WTC11 (cell line): ENCODE measurements at regions not wholly inside any gene's neighbourhood (a gene's known extent, or its start where the extent isn't known, plus 50 kb on each side); places are given as distances from the start of the nearest gene placed in this dataset.

Experiments
- ATAC-seq: fragments of 200-7000 bp; cut with Tn5 transposase; 2 replicates; pipeline ENCODE4 v1.10.0; 2021; ENCODE audit warnings: mild to moderate bottlenecking, moderate library complexity
- CTCF ChIA-PET: fragments of 300-600 bp; sonication (Branson Sonifier 250); formaldehyde crosslinking; loops from one replicate; lab custom pipeline; 2021; ENCODE audit warnings: antibody characterized with exemption; lab: Charles Lee
- POLR2A ChIA-PET: fragments of 350-600 bp; sonication (Branson Sonifier 250); formaldehyde crosslinking; loops from one replicate; lab custom pipeline; 2021; ENCODE audit warnings: antibody characterized with exemption; lab: Charles Lee
- DNase-seq: peaks from one replicate; pipeline ENCODE4 v3.0.0; 2021; ENCODE audit warnings: low spot score
- H3K27ac Mint-ChIP-seq: 2 replicates; pipeline ENCODE4 v1.8.0; 2021; ENCODE audit warnings: mixed read lengths
- H3K27me3 Mint-ChIP-seq: 2 replicates; pipeline ENCODE4 v1.8.0; 2021; ENCODE audit warnings: low read depth, mild to moderate bottlenecking, moderate library complexity, mixed read lengths
- H3K36me3 Mint-ChIP-seq: 2 replicates; pipeline ENCODE4 v1.8.0; 2021; ENCODE audit warnings: mixed read lengths
- H3K4me1 Mint-ChIP-seq: 2 replicates; pipeline ENCODE4 v1.8.0; 2022; ENCODE audit warnings: mixed read lengths
- H3K4me3 Mint-ChIP-seq: 2 replicates; pipeline ENCODE4 v1.8.0; 2021; ENCODE audit warnings: mild to moderate bottlenecking, moderate library complexity, mixed read lengths
- H3K9me3 Mint-ChIP-seq: 2 replicates; pipeline ENCODE4 v1.8.0; 2021; ENCODE audit warnings: mixed read lengths
- CREM ChIP-seq: sonication (generic); formaldehyde crosslinking; IDR thresholded peaks from 2 replicates; pipeline ENCODE4 v1.8.1; 2022; ENCODE audit warnings: mild to moderate bottlenecking, missing genetic modification reagents, moderate library complexity
- ETV6 ChIP-seq: sonication (generic); formaldehyde crosslinking; IDR thresholded peaks from 2 replicates; pipeline ENCODE4 v1.8.1; 2022; ENCODE audit warnings: mild to moderate bottlenecking, missing genetic modification reagents
- FOXK1 ChIP-seq: sonication (generic); formaldehyde crosslinking; IDR thresholded peaks from 2 replicates; pipeline ENCODE4 v1.8.0; 2022; ENCODE audit warnings: mild to moderate bottlenecking, moderate library complexity, missing genetic modification reagents
- GRHL2 ChIP-seq: fragments of 250-450 bp; sonication (Bioruptor Pico); IDR thresholded peaks from 2 replicates; pipeline ENCODE4 v1.8.0; 2022; ENCODE audit warnings: mild to moderate bottlenecking, moderate library complexity; ENCODE audit not compliant: insufficient replicate concordance, severe bottlenecking
- IRF2 ChIP-seq: sonication (generic); formaldehyde crosslinking; IDR thresholded peaks from 2 replicates; pipeline ENCODE4 v1.8.0; 2022; ENCODE audit warnings: low read depth, missing genetic modification reagents, borderline replicate concordance
- OVOL2 ChIP-seq: fragments of 250-450 bp; sonication (Bioruptor Pico); IDR thresholded peaks from 2 replicates; pipeline ENCODE4 v1.9.0; 2021; ENCODE audit warnings: mild to moderate bottlenecking, borderline replicate concordance
- SMAD3 ChIP-seq: sonication (generic); formaldehyde crosslinking; IDR thresholded peaks from 2 replicates; pipeline ENCODE4 v1.8.0; 2022; ENCODE audit warnings: missing genetic modification reagents, mild to moderate bottlenecking, borderline replicate concordance
- SP1 ChIP-seq: sonication (generic); formaldehyde crosslinking; conservative IDR thresholded peaks from 2 replicates; pipeline ENCODE4 v1.8.1; 2022; ENCODE audit warnings: missing genetic modification reagents
- TEAD1 ChIP-seq: sonication (generic); formaldehyde crosslinking; IDR thresholded peaks from 2 replicates; pipeline ENCODE4 v1.8.0; 2022; ENCODE audit warnings: mild to moderate bottlenecking, missing genetic modification reagents
- ZNF121 ChIP-seq: sonication (generic); formaldehyde crosslinking; IDR thresholded peaks from 2 replicates; pipeline ENCODE4 v1.8.0; 2023; ENCODE audit warnings: missing genetic modification reagents
- ZNF317 ChIP-seq: sonication (generic); formaldehyde crosslinking; IDR thresholded peaks from 2 replicates; pipeline ENCODE4 v1.8.1; 2023; ENCODE audit warnings: low read depth, mild to moderate bottlenecking, moderate library complexity, missing genetic modification reagents, borderline replicate concordance
- ZNF396 ChIP-seq: fragments of 250-450 bp; sonication (Bioruptor Pico); IDR thresholded peaks from 2 replicates; pipeline ENCODE4 v1.8.0; 2021; ENCODE audit warnings: mild to moderate bottlenecking, moderate library complexity, borderline replicate concordance
- ZNF416 ChIP-seq: fragments of 250-450 bp; sonication (Bioruptor Pico); IDR thresholded peaks from 2 replicates; pipeline ENCODE4 v1.9.0; 2021; ENCODE audit warnings: mild to moderate bottlenecking, inconsistent platforms
- TF ChIP-seq, protein P1 (sequence below): sonication (generic); formaldehyde crosslinking; IDR thresholded peaks from 2 replicates; pipeline ENCODE4 v1.8.1; 2023; ENCODE audit warnings: mild to moderate bottlenecking, missing genetic modification reagents, moderate library complexity
- TF ChIP-seq, protein P2 (sequence below): sonication (generic); formaldehyde crosslinking; IDR thresholded peaks from 2 replicates; pipeline ENCODE4 v1.8.1; 2023; ENCODE audit warnings: mild to moderate bottlenecking, missing genetic modification reagents
- TF ChIP-seq, protein P3 (sequence below): fragments of 250-450 bp; sonication (Bioruptor Pico); IDR thresholded peaks from 2 replicates; pipeline ENCODE4 v2.1.2; 2022; ENCODE audit warnings: mild to moderate bottlenecking, moderate library complexity
- TF ChIP-seq, protein P4 (sequence below): sonication (generic); formaldehyde crosslinking; conservative IDR thresholded peaks from 2 replicates; pipeline ENCODE4 v1.8.1; 2023; ENCODE audit warnings: mild to moderate bottlenecking, low read depth, missing genetic modification reagents, moderate library complexity
- TF ChIP-seq, protein P5 (sequence below): fragments of 250-450 bp; sonication (Bioruptor Pico); IDR thresholded peaks from 2 replicates; pipeline ENCODE4 v1.9.0; 2021; ENCODE audit warnings: mild to moderate bottlenecking
- TF ChIP-seq, protein P6 (sequence below): sonication (generic); formaldehyde crosslinking; IDR thresholded peaks from 2 replicates; pipeline ENCODE4 v1.8.0; 2022; ENCODE audit warnings: missing genetic modification reagents
- TF ChIP-seq, protein P7 (sequence below): sonication (generic); formaldehyde crosslinking; IDR thresholded peaks from 2 replicates; pipeline ENCODE4 v1.8.0; 2022; ENCODE audit warnings: mild to moderate bottlenecking, missing genetic modification reagents
- TF ChIP-seq, protein P8 (sequence below): sonication (generic); formaldehyde crosslinking; IDR thresholded peaks from 2 replicates; pipeline ENCODE4 v1.8.0; 2023; ENCODE audit warnings: mild to moderate bottlenecking, missing genetic modification reagents

DNA sequence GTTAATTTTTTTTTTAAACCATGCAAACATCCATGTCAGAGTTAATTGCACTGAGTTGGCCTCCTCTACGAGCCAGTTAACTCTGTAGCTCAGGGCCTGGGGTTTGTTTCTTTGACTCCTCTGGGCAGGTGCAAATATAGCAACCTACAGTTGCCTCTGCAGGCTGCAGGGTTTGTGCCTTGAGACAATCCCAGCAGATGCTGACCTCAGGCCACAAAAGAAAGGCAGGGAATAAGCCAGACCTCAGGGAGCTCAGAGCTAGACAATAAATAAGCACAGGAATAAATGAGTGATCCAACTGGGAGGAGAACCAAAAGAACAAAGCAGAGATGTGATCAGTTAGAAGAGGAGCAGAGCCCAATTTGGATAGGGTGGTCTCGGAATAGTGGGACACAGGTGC is 390.8 kb downstream of the SHANK2 start (continued):
- TF ChIP-seq ETV6 (no peak), GRHL2 (no peak), ZNF121 (CRISPR knock-in tag) (no peak), SMAD3 (CRISPR knock-in tag) (no peak), OVOL2 (CRISPR knock-in tag) (no peak)
- TF ChIP-seq, protein P1, sequence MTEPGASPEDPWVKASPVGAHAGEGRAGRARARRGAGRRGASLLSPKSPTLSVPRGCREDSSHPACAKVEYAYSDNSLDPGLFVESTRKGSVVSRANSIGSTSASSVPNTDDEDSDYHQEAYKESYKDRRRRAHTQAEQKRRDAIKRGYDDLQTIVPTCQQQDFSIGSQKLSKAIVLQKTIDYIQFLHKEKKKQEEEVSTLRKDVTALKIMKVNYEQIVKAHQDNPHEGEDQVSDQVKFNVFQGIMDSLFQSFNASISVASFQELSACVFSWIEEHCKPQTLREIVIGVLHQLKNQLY: no peak
- TF ChIP-seq, protein P2, sequence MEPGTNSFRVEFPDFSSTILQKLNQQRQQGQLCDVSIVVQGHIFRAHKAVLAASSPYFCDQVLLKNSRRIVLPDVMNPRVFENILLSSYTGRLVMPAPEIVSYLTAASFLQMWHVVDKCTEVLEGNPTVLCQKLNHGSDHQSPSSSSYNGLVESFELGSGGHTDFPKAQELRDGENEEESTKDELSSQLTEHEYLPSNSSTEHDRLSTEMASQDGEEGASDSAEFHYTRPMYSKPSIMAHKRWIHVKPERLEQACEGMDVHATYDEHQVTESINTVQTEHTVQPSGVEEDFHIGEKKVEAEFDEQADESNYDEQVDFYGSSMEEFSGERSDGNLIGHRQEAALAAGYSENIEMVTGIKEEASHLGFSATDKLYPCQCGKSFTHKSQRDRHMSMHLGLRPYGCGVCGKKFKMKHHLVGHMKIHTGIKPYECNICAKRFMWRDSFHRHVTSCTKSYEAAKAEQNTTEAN: no peak
- TF ChIP-seq, protein P3, sequence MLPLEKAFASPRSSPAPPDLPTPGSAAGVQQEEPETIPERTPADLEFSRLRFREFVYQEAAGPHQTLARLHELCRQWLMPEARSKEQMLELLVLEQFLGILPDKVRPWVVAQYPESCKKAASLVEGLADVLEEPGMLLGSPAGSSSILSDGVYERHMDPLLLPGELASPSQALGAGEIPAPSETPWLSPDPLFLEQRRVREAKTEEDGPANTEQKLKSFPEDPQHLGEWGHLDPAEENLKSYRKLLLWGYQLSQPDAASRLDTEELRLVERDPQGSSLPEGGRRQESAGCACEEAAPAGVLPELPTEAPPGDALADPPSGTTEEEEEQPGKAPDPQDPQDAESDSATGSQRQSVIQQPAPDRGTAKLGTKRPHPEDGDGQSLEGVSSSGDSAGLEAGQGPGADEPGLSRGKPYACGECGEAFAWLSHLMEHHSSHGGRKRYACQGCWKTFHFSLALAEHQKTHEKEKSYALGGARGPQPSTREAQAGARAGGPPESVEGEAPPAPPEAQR: no peak
- TF ChIP-seq, protein P4, sequence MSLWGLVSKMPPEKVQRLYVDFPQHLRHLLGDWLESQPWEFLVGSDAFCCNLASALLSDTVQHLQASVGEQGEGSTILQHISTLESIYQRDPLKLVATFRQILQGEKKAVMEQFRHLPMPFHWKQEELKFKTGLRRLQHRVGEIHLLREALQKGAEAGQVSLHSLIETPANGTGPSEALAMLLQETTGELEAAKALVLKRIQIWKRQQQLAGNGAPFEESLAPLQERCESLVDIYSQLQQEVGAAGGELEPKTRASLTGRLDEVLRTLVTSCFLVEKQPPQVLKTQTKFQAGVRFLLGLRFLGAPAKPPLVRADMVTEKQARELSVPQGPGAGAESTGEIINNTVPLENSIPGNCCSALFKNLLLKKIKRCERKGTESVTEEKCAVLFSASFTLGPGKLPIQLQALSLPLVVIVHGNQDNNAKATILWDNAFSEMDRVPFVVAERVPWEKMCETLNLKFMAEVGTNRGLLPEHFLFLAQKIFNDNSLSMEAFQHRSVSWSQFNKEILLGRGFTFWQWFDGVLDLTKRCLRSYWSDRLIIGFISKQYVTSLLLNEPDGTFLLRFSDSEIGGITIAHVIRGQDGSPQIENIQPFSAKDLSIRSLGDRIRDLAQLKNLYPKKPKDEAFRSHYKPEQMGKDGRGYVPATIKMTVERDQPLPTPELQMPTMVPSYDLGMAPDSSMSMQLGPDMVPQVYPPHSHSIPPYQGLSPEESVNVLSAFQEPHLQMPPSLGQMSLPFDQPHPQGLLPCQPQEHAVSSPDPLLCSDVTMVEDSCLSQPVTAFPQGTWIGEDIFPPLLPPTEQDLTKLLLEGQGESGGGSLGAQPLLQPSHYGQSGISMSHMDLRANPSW: no peak

DNA sequence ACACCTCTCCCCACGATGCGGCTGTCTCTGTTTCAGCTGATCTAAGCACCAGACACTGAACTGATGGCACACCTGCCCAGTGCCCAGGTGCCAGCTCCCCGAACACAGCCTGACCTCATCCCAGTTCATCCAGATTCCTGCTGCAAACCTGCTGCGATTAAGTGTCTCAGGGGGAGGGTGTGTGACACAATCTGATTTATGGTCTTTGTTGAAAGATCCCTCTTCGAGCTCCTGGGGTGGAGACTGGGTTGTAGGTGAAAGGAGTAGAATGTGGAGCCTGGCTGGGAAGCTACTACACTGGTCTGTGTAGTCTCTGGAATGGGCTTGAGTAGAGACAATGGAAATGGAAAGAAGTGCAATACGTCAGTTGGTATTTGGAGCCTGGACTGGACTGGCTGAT is 390.3 kb downstream of the SHANK2 start:
- Mint-ChIP-seq H3K36me3 (no peaks in the 10 kb centered on the region), H3K4me3 (no peak overlapping the region), H3K27me3 (no peaks in the 10 kb centered on the region), H3K9me3 (no peaks in the 10 kb centered on the region), H3K4me1 (peaks cover 8% of the 10 kb centered on the region), H3K27ac (no peak overlapping the region)
- CTCF ChIA-PET: interaction anchor here (1.3 to 1.7 kb wide), 2 partner anchors 11 to 47 kb away, joined by 3 to 8 read pairs; no protein-coding TSS in a partner anchor
- ATAC-seq (no peak), DNase-seq (no peak)
- POLR2A ChIA-PET: no interaction called here
- no peak for TF ChIP-seq TEAD1
- TF ChIP-seq FOXK1 (CRISPR knock-in tag): no peak
- TF ChIP-seq ZNF396 (CRISPR knock-in tag): no peak
- no peak for TF ChIP-seq ZNF416 (CRISPR knock-in tag)
- TF ChIP-seq, protein P5, sequence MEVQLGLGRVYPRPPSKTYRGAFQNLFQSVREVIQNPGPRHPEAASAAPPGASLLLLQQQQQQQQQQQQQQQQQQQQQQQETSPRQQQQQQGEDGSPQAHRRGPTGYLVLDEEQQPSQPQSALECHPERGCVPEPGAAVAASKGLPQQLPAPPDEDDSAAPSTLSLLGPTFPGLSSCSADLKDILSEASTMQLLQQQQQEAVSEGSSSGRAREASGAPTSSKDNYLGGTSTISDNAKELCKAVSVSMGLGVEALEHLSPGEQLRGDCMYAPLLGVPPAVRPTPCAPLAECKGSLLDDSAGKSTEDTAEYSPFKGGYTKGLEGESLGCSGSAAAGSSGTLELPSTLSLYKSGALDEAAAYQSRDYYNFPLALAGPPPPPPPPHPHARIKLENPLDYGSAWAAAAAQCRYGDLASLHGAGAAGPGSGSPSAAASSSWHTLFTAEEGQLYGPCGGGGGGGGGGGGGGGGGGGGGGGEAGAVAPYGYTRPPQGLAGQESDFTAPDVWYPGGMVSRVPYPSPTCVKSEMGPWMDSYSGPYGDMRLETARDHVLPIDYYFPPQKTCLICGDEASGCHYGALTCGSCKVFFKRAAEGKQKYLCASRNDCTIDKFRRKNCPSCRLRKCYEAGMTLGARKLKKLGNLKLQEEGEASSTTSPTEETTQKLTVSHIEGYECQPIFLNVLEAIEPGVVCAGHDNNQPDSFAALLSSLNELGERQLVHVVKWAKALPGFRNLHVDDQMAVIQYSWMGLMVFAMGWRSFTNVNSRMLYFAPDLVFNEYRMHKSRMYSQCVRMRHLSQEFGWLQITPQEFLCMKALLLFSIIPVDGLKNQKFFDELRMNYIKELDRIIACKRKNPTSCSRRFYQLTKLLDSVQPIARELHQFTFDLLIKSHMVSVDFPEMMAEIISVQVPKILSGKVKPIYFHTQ (CRISPR knock-in tag): no peak
- TF ChIP-seq, protein P6, sequence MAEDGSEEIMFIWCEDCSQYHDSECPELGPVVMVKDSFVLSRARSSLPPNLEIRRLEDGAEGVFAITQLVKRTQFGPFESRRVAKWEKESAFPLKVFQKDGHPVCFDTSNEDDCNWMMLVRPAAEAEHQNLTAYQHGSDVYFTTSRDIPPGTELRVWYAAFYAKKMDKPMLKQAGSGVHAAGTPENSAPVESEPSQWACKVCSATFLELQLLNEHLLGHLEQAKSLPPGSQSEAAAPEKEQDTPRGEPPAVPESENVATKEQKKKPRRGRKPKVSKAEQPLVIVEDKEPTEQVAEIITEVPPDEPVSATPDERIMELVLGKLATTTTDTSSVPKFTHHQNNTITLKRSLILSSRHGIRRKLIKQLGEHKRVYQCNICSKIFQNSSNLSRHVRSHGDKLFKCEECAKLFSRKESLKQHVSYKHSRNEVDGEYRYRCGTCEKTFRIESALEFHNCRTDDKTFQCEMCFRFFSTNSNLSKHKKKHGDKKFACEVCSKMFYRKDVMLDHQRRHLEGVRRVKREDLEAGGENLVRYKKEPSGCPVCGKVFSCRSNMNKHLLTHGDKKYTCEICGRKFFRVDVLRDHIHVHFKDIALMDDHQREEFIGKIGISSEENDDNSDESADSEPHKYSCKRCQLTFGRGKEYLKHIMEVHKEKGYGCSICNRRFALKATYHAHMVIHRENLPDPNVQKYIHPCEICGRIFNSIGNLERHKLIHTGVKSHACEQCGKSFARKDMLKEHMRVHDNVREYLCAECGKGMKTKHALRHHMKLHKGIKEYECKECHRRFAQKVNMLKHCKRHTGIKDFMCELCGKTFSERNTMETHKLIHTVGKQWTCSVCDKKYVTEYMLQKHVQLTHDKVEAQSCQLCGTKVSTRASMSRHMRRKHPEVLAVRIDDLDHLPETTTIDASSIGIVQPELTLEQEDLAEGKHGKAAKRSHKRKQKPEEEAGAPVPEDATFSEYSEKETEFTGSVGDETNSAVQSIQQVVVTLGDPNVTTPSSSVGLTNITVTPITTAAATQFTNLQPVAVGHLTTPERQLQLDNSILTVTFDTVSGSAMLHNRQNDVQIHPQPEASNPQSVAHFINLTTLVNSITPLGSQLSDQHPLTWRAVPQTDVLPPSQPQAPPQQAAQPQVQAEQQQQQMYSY (CRISPR knock-in tag): no peak
- TF ChIP-seq, protein P7, sequence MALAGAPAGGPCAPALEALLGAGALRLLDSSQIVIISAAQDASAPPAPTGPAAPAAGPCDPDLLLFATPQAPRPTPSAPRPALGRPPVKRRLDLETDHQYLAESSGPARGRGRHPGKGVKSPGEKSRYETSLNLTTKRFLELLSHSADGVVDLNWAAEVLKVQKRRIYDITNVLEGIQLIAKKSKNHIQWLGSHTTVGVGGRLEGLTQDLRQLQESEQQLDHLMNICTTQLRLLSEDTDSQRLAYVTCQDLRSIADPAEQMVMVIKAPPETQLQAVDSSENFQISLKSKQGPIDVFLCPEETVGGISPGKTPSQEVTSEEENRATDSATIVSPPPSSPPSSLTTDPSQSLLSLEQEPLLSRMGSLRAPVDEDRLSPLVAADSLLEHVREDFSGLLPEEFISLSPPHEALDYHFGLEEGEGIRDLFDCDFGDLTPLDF (CRISPR knock-in tag): no peak
- TF ChIP-seq GRHL2: no peak
- TF ChIP-seq IRF2 (CRISPR knock-in tag): no peak
- TF ChIP-seq SP1: no peak
- no peak for TF ChIP-seq ZNF317 (CRISPR knock-in tag)
- TF ChIP-seq, protein P8, sequence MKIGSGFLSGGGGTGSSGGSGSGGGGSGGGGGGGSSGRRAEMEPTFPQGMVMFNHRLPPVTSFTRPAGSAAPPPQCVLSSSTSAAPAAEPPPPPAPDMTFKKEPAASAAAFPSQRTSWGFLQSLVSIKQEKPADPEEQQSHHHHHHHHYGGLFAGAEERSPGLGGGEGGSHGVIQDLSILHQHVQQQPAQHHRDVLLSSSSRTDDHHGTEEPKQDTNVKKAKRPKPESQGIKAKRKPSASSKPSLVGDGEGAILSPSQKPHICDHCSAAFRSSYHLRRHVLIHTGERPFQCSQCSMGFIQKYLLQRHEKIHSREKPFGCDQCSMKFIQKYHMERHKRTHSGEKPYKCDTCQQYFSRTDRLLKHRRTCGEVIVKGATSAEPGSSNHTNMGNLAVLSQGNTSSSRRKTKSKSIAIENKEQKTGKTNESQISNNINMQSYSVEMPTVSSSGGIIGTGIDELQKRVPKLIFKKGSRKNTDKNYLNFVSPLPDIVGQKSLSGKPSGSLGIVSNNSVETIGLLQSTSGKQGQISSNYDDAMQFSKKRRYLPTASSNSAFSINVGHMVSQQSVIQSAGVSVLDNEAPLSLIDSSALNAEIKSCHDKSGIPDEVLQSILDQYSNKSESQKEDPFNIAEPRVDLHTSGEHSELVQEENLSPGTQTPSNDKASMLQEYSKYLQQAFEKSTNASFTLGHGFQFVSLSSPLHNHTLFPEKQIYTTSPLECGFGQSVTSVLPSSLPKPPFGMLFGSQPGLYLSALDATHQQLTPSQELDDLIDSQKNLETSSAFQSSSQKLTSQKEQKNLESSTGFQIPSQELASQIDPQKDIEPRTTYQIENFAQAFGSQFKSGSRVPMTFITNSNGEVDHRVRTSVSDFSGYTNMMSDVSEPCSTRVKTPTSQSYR: no peak
- no peak for TF ChIP-seq CREM (CRISPR knock-in tag)
